Fibroblast of skin of back (primary cell): ENCODE measurements at regions not wholly inside any gene's neighbourhood (a gene's known extent, or its start where the extent isn't known, plus 50 kb on each side); places are given as distances from the start of the nearest gene placed in this dataset.

Experiments used
- DNase-seq: peaks from one replicate; pipeline ENCODE4 v3.0.0-alpha.2; 2013

- no peak for DNase-seq
Observed at GRCh38 chr10:3836222-3836820, 51.3 kb upstream of the KLF6 start.

- no peak for DNase-seq
Observed at GRCh38 chr10:3835770-3836169, 50.8 kb upstream of the KLF6 start.

GRCh38 chr10:3834947-3835346 lies 49.9 kb upstream of the KLF6 start:
- DNase-seq: no peak
